HG03175 (cell line): ENCODE measurements at regions not wholly inside any gene's neighbourhood (a gene's known extent, or its start where the extent isn't known, plus 50 kb on each side); places are given as distances from the start of the nearest gene placed in this dataset.

Experiments
- ATAC-seq: cut with Tn5 transposase; IDR thresholded peaks from one replicate; pipeline ENCODE4 v1.9.1; 2021; ENCODE audit warnings: mild to moderate bottlenecking, moderate library complexity; ENCODE audit not compliant: unreplicated experiment

DNA sequence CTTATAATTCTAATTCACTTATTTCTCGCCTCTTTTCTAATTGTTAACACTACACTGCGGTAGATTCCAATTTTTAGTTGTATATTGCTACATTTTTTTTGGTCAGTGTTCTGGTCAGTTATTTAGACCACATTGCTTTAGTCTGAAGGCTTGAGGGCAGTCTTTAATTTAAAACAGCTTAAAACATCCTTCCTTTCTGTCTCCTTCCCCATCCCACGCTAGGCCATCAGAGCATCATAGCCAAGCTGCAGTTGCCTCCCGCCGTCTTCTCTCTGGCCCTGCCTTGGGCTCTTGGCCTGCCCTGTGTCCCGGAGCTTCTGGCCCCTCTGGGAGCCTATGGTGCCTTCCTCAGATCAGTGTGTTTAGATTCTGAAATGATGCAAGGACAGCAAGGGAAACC is 52.6 kb upstream of the GLI2 start:
- no peak for ATAC-seq

DNA sequence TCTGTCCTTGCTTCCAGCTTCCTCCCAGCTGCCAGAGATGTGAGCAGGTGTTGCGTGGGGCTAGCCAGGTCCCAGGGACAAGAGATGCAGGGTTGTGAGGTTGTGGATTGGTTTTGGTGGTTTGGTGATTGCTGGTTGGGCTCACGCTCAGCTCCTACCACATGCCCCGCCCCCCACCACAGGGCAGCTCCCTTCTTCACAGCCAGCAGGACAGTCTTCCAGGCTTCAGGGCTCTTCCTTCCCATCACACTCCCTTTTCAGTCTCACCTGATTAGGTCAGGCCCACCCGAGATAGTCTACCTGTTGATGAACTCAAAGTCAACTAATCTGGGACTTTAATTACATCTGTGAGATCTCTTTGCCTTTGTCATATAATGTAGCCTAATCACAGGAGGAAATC is 52.0 kb upstream of the GLI2 start:
- no peak for ATAC-seq

DNA sequence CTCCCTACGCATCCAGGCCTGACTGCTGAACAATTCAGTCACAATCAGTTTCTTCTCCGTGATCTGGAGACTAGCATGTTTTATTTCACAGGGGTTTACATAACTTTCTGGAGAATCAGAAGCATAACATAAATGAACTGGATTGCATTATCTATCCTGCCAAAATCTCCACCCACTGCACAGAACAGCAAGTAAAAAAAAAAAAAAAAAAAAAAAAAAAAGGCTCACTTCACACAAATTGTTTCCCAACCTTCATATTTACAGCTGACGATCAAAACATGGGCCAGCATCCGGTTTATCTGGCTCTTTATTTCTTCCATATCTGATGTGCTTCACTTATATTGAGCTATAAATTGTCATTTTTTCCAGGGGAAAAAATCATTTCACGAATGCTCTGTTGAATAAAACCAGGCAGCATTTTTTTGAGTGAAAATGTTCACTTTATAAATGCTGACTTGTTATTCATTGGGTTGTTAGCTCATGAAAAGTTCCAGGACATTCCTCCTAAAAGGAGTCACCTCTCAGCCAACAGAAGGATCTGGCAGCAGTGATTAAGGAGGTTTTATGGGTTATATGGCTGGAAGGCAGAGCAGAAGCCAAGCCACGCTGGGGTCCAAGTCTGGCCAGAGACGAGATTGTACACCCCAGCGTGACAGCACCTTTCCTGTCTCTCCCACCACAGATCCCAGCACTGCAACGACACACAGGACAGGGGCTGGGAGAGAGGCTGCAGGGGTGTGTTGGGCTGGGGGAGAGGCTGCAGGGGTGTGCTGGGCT is 51.2 kb upstream of the GLI2 start:
- no peak for ATAC-seq

DNA sequence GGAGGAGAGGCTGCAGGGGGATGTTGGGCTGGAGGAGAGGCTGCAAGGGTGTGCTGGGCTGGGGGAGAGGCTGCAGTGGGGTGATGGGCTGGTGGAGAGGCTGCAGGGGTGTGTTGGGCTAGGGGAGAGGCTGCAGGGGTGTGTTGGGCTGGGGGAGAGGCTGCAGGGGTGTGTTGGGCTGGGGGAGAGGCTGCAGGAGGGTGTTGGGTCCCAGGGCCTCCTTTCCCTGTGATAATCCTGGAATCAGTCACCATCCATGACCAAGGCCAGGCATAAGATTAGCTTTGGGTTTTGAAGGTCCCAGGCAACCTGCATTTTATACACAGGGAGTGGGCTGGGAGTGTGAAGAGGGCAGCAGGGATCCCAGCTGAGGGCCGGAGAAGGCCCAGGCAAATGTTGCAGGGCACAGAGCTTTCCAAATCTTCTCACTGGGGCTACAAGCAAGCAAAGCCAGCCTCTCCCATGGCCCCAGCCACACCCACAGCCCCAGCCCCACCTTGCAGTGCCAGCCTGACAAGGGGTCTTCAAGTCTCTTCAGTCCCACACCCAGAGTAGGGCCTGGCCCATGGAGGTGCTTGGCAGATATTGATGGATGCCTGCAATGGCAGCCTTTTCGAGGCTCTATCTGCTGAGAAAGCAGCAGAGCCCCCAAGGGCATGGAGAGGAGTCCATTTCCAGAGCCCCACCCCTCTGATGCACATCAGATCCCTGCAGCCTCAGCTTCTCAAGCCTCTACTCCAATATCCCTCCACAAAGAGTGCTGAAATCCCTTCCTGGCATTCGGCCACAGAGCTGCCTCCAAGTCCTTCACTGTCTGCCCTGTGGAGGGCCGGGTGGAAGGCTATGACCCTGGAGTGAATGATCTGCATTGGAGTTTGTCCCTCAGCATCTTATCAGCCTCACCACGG is 50.3 kb upstream of the GLI2 start:
- ATAC-seq = no peak
